ENCODE measurements at regions not wholly inside any gene's neighbourhood (a gene's known extent, or its start where the extent isn't known, plus 50 kb on each side); places are given as distances from the start of the nearest gene placed in this dataset.
"Not testable (repeated sequence)": the region's sequence is repeated elsewhere in the genome, so short reads cannot be mapped to it uniquely, and the experiment has no call there.

DNA sequence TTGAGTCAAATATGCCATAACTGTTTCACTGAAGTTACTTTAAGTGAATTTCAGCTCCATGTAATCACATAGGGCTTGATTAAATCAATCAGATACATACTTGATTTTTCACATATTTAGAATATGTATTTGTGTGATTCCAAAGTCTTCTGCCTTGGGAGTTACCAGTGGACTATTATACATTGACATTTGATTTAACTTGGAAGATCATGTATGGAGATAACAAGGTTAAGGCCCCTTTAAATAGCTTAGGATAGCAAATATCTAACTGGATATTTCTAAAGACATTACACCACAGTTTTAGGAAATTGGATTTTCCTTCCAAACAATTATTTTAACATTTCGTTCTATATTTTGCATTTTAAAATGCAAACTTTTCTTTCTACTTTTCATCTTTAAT, 405.0 kb downstream of the RAP2B start:
- ChIA-PET CTCF (interaction anchor here (0.7 kb wide), 1 partner anchor 588 kb away, joined by 3 read pairs; no protein-coding TSS in a partner anchor), POLR2A (no interaction called here)
- Histone ChIP-seq H3K9me3 (ENCODE audit: control insufficient read depth, insufficient read depth, low read depth, low read length) (no peaks in the 10 kb centered on the region), H3K27ac (ENCODE audit: low read length) (no peak overlapping the region), H3K36me3 (ENCODE audit: control insufficient read depth, insufficient read depth, low read length) (no peaks in the 10 kb centered on the region), H3K27me3 (ENCODE audit: control insufficient read depth, insufficient read depth, low read length) (no peaks in the 10 kb centered on the region), H3K4me3 (ENCODE audit: low read depth in 2 of 2, low read length in 2 of 2) (no peak overlapping the region), H3K4me1 (ENCODE audit: control insufficient read depth, insufficient read depth, low read length) (no peaks in the 10 kb centered on the region)
- BruUV-seq (replicated peaks) = no TSS peak
- DNase-seq (ENCODE audit: low read depth, low spot score) (no peak), ATAC-seq (no peak)
- intact Hi-C loops (cut with micrococcal nuclease; ENCODE audit: unreplicated experiment) = no loop called here
- in situ Hi-C loops (cut with HindIII; ENCODE audit: low pct_unique_long_range_greater_than_20kb, low sequenced_read_pairs) = no loop called here
- TF ChIP-seq SIN3A (IDR thresholded peaks at IDR 0.05; ENCODE audit: borderline replicate concordance, insufficient read depth, low read depth, low read length) (no peak), TCF7L2 (IDR thresholded peaks at IDR 0.05; ENCODE audit: low read depth, low read length) (no peak), POLR2AphosphoS5 (IDR thresholded peaks at IDR 0.05; ENCODE audit: low read depth, low read length) (no peak)
- TF ChIP-seq, protein P1, sequence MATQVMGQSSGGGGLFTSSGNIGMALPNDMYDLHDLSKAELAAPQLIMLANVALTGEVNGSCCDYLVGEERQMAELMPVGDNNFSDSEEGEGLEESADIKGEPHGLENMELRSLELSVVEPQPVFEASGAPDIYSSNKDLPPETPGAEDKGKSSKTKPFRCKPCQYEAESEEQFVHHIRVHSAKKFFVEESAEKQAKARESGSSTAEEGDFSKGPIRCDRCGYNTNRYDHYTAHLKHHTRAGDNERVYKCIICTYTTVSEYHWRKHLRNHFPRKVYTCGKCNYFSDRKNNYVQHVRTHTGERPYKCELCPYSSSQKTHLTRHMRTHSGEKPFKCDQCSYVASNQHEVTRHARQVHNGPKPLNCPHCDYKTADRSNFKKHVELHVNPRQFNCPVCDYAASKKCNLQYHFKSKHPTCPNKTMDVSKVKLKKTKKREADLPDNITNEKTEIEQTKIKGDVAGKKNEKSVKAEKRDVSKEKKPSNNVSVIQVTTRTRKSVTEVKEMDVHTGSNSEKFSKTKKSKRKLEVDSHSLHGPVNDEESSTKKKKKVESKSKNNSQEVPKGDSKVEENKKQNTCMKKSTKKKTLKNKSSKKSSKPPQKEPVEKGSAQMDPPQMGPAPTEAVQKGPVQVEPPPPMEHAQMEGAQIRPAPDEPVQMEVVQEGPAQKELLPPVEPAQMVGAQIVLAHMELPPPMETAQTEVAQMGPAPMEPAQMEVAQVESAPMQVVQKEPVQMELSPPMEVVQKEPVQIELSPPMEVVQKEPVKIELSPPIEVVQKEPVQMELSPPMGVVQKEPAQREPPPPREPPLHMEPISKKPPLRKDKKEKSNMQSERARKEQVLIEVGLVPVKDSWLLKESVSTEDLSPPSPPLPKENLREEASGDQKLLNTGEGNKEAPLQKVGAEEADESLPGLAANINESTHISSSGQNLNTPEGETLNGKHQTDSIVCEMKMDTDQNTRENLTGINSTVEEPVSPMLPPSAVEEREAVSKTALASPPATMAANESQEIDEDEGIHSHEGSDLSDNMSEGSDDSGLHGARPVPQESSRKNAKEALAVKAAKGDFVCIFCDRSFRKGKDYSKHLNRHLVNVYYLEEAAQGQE (IDR thresholded peaks at IDR 0.05; ENCODE audit: insufficient read depth in 1 of 2, low read depth in 2 of 2, low read length in 1 of 2) = no peak
- TF ChIP-seq, protein P2, sequence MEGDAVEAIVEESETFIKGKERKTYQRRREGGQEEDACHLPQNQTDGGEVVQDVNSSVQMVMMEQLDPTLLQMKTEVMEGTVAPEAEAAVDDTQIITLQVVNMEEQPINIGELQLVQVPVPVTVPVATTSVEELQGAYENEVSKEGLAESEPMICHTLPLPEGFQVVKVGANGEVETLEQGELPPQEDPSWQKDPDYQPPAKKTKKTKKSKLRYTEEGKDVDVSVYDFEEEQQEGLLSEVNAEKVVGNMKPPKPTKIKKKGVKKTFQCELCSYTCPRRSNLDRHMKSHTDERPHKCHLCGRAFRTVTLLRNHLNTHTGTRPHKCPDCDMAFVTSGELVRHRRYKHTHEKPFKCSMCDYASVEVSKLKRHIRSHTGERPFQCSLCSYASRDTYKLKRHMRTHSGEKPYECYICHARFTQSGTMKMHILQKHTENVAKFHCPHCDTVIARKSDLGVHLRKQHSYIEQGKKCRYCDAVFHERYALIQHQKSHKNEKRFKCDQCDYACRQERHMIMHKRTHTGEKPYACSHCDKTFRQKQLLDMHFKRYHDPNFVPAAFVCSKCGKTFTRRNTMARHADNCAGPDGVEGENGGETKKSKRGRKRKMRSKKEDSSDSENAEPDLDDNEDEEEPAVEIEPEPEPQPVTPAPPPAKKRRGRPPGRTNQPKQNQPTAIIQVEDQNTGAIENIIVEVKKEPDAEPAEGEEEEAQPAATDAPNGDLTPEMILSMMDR (IDR thresholded peaks at IDR 0.05) = no peak

DNA sequence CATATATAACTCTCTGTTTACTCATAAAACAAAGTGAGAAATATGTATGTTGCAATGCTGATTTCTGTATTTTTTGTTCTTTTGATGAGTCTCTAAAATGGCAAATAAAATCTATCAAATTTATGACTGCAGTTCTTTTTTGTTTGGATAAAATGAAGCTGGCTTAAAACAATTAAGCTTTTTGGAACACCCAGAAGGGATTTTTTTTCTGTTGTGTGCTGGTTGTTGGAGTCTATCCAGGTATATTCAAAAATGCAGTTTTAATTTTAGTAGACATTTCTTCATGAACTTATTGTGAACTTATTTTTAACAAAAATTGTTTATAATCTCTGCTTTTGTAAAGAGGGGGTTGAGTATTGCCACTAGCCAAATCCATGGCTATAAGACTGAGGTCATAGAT, 405.5 kb downstream of the RAP2B start:
- TF ChIP-seq SIN3A (IDR thresholded peaks at IDR 0.05; ENCODE audit: borderline replicate concordance, insufficient read depth, low read depth, low read length) (no peak), POLR2AphosphoS5 (IDR thresholded peaks at IDR 0.05; ENCODE audit: low read depth, low read length) (no peak), TCF7L2 (IDR thresholded peaks at IDR 0.05; ENCODE audit: low read depth, low read length) (no peak)
- TF ChIP-seq, protein P2 (IDR thresholded peaks at IDR 0.05) = no peak
- TF ChIP-seq, protein P1 (IDR thresholded peaks at IDR 0.05; ENCODE audit: insufficient read depth in 1 of 2, low read depth in 2 of 2, low read length in 1 of 2) = no peak
- intact Hi-C loops (cut with micrococcal nuclease; ENCODE audit: unreplicated experiment) = no loop called here
- in situ Hi-C loops (cut with HindIII; ENCODE audit: low pct_unique_long_range_greater_than_20kb, low sequenced_read_pairs) = no loop called here
- POLR2A ChIA-PET = no interaction called here
- CTCF ChIA-PET = no interaction called here
- DNase-seq (ENCODE audit: low read depth, low spot score) (no peak), ATAC-seq (no peak)
- H3K36me3 ChIP-seq (ENCODE audit: control insufficient read depth, insufficient read depth, low read length) = no peaks in the 10 kb centered on the region
- no peaks in the 10 kb centered on the region for H3K4me1 ChIP-seq (ENCODE audit: control insufficient read depth, insufficient read depth, low read length)
- no TSS peak for BruUV-seq (replicated peaks)
- no peaks in the 10 kb centered on the region for H3K27me3 ChIP-seq (ENCODE audit: control insufficient read depth, insufficient read depth, low read length)
- no peak overlapping the region for H3K4me3 ChIP-seq (ENCODE audit: low read depth in 2 of 2, low read length in 2 of 2)
- H3K9me3 ChIP-seq (ENCODE audit: control insufficient read depth, insufficient read depth, low read depth, low read length) = no peaks in the 10 kb centered on the region
- no peak overlapping the region for H3K27ac ChIP-seq (ENCODE audit: low read length)

DNA sequence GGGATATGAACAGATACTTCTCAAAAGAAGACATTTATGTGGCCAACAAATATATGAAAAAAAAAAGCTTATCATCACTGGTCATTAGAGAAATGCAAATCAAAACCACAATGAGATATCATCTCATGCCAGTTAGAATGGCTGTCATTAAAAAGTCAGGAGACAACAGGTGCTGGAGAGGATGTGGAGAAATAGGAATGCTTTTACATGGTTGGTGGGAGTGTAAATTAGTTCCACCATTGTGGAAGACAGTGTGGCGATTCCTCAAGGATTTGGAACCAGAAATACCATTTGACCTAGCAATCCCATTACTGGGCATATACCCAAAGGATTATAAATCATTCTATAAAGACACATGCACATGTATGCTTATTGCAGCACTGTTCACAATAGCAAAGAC, 408.5 kb downstream of the RAP2B start:
- CTCF ChIA-PET, POLR2A ChIA-PET: not testable (repeated sequence)

More for the DNA sequence above, 408.5 kb downstream of the RAP2B start:
- BruUV-seq (replicated peaks); H3K4me3 ChIP-seq (ENCODE audit: low read depth in 2 of 2, low read length in 2 of 2); intact Hi-C loops (cut with micrococcal nuclease; ENCODE audit: unreplicated experiment); DNase-seq (ENCODE audit: low read depth, low spot score); in situ Hi-C loops (cut with HindIII; ENCODE audit: low pct_unique_long_range_greater_than_20kb, low sequenced_read_pairs); H3K27me3 ChIP-seq (ENCODE audit: control insufficient read depth, insufficient read depth, low read length); H3K9me3 ChIP-seq (ENCODE audit: control insufficient read depth, insufficient read depth, low read depth, low read length); ATAC-seq; H3K27ac ChIP-seq (ENCODE audit: low read length); H3K36me3 ChIP-seq (ENCODE audit: control insufficient read depth, insufficient read depth, low read length); H3K4me1 ChIP-seq (ENCODE audit: control insufficient read depth, insufficient read depth, low read length): not testable (repeated sequence)

Data from Panc1 (cell line).